Panc1 (cell line): ENCODE measurements at regions not wholly inside any gene's neighbourhood (a gene's known extent, or its start where the extent isn't known, plus 50 kb on each side); places are given as distances from the start of the nearest gene placed in this dataset.

ENCODE experiments used
- POLR2AphosphoS5 ChIP-seq: IDR thresholded peaks from 2 replicates; pipeline ENCODE4 v1.6.1; 2012; ENCODE audit warnings: mild to moderate bottlenecking, low read depth, low read length, moderate library complexity
- SIN3A ChIP-seq: IDR thresholded peaks from 2 replicates; pipeline ENCODE4 v1.6.1; 2012; ENCODE audit warnings: low read depth, mild to moderate bottlenecking, low read length, moderate library complexity, borderline replicate concordance; ENCODE audit not compliant: insufficient read depth
- TCF7L2 ChIP-seq: IDR thresholded peaks from 2 replicates; pipeline ENCODE4 v1.6.1; 2011; ENCODE audit warnings: mild to moderate bottlenecking, low read depth, low read length, inconsistent platforms
- TF ChIP-seq, protein P1 (sequence below): fragments of 450-650 bp; IDR thresholded peaks from 2 replicates; pipeline ENCODE4 v1.5.1; 2017; ENCODE audit warnings: mild to moderate bottlenecking
- TF ChIP-seq, protein P2 (sequence below), 2 experiments: IDR thresholded peaks; 2 replicates each; pipeline ENCODE4 v1.6.1; 2011 to 2012; ENCODE audit warnings: low read depth in 2 of 2, control low read depth in 1 of 2, low read length in 1 of 2, mild to moderate bottlenecking in 1 of 2, moderate library complexity in 1 of 2; ENCODE audit not compliant: insufficient read depth in 1 of 2

DNA sequence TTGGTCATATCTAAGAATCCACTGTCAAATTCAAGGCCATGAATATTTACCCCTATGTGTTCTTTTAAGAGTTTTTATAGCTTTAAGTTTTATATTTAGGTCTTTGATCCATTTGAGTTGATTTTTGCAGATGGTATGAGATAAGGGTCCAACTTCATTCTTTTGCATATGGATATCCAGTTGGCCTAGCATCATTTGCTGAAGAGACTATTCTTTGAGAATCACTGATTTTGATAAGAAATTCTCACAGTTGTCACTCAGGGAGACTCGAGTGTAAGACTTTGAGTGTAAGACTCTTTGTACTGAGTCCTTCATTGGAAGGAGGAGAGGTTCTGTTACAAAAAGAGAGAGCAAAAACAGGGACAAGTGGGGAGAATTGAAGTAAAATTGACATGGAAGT lies 74.8 kb downstream of the CBLL2 start:
- TF ChIP-seq TCF7L2, result no peak
- TF ChIP-seq, protein P1, sequence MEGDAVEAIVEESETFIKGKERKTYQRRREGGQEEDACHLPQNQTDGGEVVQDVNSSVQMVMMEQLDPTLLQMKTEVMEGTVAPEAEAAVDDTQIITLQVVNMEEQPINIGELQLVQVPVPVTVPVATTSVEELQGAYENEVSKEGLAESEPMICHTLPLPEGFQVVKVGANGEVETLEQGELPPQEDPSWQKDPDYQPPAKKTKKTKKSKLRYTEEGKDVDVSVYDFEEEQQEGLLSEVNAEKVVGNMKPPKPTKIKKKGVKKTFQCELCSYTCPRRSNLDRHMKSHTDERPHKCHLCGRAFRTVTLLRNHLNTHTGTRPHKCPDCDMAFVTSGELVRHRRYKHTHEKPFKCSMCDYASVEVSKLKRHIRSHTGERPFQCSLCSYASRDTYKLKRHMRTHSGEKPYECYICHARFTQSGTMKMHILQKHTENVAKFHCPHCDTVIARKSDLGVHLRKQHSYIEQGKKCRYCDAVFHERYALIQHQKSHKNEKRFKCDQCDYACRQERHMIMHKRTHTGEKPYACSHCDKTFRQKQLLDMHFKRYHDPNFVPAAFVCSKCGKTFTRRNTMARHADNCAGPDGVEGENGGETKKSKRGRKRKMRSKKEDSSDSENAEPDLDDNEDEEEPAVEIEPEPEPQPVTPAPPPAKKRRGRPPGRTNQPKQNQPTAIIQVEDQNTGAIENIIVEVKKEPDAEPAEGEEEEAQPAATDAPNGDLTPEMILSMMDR, result no peak
- no peak for TF ChIP-seq POLR2AphosphoS5
- TF ChIP-seq, protein P2, sequence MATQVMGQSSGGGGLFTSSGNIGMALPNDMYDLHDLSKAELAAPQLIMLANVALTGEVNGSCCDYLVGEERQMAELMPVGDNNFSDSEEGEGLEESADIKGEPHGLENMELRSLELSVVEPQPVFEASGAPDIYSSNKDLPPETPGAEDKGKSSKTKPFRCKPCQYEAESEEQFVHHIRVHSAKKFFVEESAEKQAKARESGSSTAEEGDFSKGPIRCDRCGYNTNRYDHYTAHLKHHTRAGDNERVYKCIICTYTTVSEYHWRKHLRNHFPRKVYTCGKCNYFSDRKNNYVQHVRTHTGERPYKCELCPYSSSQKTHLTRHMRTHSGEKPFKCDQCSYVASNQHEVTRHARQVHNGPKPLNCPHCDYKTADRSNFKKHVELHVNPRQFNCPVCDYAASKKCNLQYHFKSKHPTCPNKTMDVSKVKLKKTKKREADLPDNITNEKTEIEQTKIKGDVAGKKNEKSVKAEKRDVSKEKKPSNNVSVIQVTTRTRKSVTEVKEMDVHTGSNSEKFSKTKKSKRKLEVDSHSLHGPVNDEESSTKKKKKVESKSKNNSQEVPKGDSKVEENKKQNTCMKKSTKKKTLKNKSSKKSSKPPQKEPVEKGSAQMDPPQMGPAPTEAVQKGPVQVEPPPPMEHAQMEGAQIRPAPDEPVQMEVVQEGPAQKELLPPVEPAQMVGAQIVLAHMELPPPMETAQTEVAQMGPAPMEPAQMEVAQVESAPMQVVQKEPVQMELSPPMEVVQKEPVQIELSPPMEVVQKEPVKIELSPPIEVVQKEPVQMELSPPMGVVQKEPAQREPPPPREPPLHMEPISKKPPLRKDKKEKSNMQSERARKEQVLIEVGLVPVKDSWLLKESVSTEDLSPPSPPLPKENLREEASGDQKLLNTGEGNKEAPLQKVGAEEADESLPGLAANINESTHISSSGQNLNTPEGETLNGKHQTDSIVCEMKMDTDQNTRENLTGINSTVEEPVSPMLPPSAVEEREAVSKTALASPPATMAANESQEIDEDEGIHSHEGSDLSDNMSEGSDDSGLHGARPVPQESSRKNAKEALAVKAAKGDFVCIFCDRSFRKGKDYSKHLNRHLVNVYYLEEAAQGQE (IDR thresholded peaks at IDR 0.05; ENCODE audit: insufficient read depth in 1 of 2, low read depth in 2 of 2, low read length in 1 of 2), result no peak
- TF ChIP-seq SIN3A, result no peak
